ENCODE measurements at regions not wholly inside any gene's neighbourhood (a gene's known extent, or its start where the extent isn't known, plus 50 kb on each side); places are given as distances from the start of the nearest gene placed in this dataset.

DNA sequence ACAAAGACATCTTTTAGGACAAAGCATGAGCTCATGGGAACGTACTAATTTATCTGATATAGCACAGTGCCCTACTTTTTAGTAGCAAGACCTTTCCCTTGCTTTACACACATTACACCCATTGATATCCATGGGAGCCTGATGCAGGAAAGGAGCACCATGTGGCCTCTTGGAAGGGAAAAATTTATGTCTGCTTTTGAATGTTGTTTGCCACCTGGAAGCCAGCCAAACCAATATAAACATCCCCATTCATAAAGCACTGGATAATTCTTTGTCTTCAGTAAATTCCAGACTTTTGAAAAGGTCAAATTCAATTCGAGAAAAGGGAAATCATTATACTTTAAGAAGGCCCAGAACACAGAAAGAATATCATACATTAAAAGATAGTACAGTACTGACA, 152.3 kb upstream of the BEND6 start:
- no peak overlapping the region for H3K4me3 ChIP-seq (replicated peaks in 1 of 2; ENCODE audit: low read depth in 1 of 2, low read length in 2 of 2)

GRCh38 chr6:56799989-56800388, 154.9 kb upstream of the BEND6 start:
- ChIA-PET RAD21 (ENCODE audit: low non-redundant PET in 1 of 2, low total read pairs in 2 of 2, uncharacterized antibody in 2 of 2, unreplicated experiment in 2 of 2) (no interaction called here), POLR2A (no interaction called here), CTCF (no interaction called here)
- H3K9me3 ChIP-seq (ENCODE audit: control insufficient read depth in 1 of 2, insufficient read depth in 1 of 2, low read depth in 1 of 2, low read length in 2 of 2): no peaks in the 10 kb centered on the region
- no peak overlapping the region for H3K4me3 ChIP-seq (replicated peaks in 1 of 2; ENCODE audit: low read depth in 1 of 2, low read length in 2 of 2)
- no peaks in the 10 kb centered on the region for H3K27me3 ChIP-seq (ENCODE audit: insufficient read depth, low read length)
- no peak overlapping the region for H3K27ac ChIP-seq (ENCODE audit: low read depth, low read length)
- H3K4me1 ChIP-seq (ENCODE audit: control insufficient read depth in 1 of 2, insufficient read depth in 2 of 2, low read length in 2 of 2): peaks cover 36 to 56% of the 10 kb centered on the region in 2 experiments
- H3K9ac ChIP-seq (ENCODE audit: low read length): no peak overlapping the region
- 0 out of 2 replicates have a peak, but pooled peaks cover 4% of the 10 kb centered on the region for H4K20me1 ChIP-seq (ENCODE audit: insufficient read depth)
- no peaks in the 10 kb centered on the region for H3K36me3 ChIP-seq (ENCODE audit: control insufficient read depth in 1 of 2, insufficient read depth in 2 of 2, low read length in 2 of 2)
- ATAC-seq (no peak), DNase-seq (ENCODE audit: low read depth, low spot score) (no peak)
- no peak overlapping the region for H3K4me2 ChIP-seq (ENCODE audit: low read length)
- H3K79me2 ChIP-seq (ENCODE audit: insufficient read depth, low read length): peaks cover 85% of the 10 kb centered on the region
- intact Hi-C loops (cut with micrococcal nuclease): no loop called here
- BruUV-seq (replicated peaks): no TSS peak
- H2AFZ ChIP-seq (ENCODE audit: low read depth, low read length, poor library complexity, severe bottlenecking): no peak overlapping the region
- H3K9me2 ChIP-seq (ENCODE audit: insufficient read depth): no peaks in the 10 kb centered on the region
- TF ChIP-seq, protein P1, sequence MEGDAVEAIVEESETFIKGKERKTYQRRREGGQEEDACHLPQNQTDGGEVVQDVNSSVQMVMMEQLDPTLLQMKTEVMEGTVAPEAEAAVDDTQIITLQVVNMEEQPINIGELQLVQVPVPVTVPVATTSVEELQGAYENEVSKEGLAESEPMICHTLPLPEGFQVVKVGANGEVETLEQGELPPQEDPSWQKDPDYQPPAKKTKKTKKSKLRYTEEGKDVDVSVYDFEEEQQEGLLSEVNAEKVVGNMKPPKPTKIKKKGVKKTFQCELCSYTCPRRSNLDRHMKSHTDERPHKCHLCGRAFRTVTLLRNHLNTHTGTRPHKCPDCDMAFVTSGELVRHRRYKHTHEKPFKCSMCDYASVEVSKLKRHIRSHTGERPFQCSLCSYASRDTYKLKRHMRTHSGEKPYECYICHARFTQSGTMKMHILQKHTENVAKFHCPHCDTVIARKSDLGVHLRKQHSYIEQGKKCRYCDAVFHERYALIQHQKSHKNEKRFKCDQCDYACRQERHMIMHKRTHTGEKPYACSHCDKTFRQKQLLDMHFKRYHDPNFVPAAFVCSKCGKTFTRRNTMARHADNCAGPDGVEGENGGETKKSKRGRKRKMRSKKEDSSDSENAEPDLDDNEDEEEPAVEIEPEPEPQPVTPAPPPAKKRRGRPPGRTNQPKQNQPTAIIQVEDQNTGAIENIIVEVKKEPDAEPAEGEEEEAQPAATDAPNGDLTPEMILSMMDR (IDR thresholded peaks at IDR 0.05 in 2 of 3, conservative IDR thresholded peaks at IDR 0.05 in 1 of 3; ENCODE audit: borderline replicate concordance in 1 of 3, insufficient read depth in 1 of 3, low read depth in 2 of 3, low read length in 2 of 3): no peak
- TF ChIP-seq YY1 (IDR thresholded peaks at IDR 0.05; ENCODE audit: extremely low read depth, insufficient replicate concordance, low read depth, low read length) (no peak), TCF7L2 (IDR thresholded peaks at IDR 0.05; ENCODE audit: borderline replicate concordance, extremely low read depth, insufficient read depth, insufficient read length) (no peak), SIN3A (IDR thresholded peaks at IDR 0.05; ENCODE audit: low read depth) (no peak), RAD21 (IDR thresholded peaks at IDR 0.05; ENCODE audit: low read depth) (no peak), SP1 (IDR thresholded peaks at IDR 0.05; ENCODE audit: low read depth) (no peak), MAX (IDR thresholded peaks at IDR 0.05) (no peak), FOSL1 (IDR thresholded peaks at IDR 0.05; ENCODE audit: low read depth) (no peak), EZH2phosphoT487 (IDR thresholded peaks at IDR 0.05; ENCODE audit: borderline replicate concordance) (no peak), EGR1 (IDR thresholded peaks at IDR 0.05; ENCODE audit: low read depth) (no peak), CEBPB (IDR thresholded peaks at IDR 0.05; ENCODE audit: low read depth) (no peak), EZH2 (IDR thresholded peaks at IDR 0.05) (no peak), ELF1 (IDR thresholded peaks at IDR 0.05; ENCODE audit: borderline replicate concordance, low read depth) (no peak)
- TF ChIP-seq, protein P2, sequence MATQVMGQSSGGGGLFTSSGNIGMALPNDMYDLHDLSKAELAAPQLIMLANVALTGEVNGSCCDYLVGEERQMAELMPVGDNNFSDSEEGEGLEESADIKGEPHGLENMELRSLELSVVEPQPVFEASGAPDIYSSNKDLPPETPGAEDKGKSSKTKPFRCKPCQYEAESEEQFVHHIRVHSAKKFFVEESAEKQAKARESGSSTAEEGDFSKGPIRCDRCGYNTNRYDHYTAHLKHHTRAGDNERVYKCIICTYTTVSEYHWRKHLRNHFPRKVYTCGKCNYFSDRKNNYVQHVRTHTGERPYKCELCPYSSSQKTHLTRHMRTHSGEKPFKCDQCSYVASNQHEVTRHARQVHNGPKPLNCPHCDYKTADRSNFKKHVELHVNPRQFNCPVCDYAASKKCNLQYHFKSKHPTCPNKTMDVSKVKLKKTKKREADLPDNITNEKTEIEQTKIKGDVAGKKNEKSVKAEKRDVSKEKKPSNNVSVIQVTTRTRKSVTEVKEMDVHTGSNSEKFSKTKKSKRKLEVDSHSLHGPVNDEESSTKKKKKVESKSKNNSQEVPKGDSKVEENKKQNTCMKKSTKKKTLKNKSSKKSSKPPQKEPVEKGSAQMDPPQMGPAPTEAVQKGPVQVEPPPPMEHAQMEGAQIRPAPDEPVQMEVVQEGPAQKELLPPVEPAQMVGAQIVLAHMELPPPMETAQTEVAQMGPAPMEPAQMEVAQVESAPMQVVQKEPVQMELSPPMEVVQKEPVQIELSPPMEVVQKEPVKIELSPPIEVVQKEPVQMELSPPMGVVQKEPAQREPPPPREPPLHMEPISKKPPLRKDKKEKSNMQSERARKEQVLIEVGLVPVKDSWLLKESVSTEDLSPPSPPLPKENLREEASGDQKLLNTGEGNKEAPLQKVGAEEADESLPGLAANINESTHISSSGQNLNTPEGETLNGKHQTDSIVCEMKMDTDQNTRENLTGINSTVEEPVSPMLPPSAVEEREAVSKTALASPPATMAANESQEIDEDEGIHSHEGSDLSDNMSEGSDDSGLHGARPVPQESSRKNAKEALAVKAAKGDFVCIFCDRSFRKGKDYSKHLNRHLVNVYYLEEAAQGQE (IDR thresholded peaks at IDR 0.05; ENCODE audit: low read depth): no peak

More for the DNA sequence above, 152.3 kb upstream of the BEND6 start:
- intact Hi-C loops (cut with micrococcal nuclease): no loop called here
- ChIA-PET CTCF (no interaction called here), RAD21 (ENCODE audit: low non-redundant PET in 1 of 2, low total read pairs in 2 of 2, uncharacterized antibody in 2 of 2, unreplicated experiment in 2 of 2) (no interaction called here), POLR2A (no interaction called here)
- no peaks in the 10 kb centered on the region for H3K9me2 ChIP-seq (ENCODE audit: insufficient read depth)
- TF ChIP-seq ATF3 (IDR thresholded peaks at IDR 0.05) (no peak), SIN3A (IDR thresholded peaks at IDR 0.05; ENCODE audit: low read depth) (no peak)
- no peak for ATAC-seq
- H3K9ac ChIP-seq (ENCODE audit: low read length): no peak overlapping the region
- H3K27me3 ChIP-seq (ENCODE audit: insufficient read depth, low read length): no peaks in the 10 kb centered on the region
- H3K27ac ChIP-seq (ENCODE audit: low read depth, low read length): peak overlapping the region; percentile 17; the same call in 1 of the 2 replicates
- H3K9me3 ChIP-seq (ENCODE audit: control insufficient read depth in 1 of 2, insufficient read depth in 1 of 2, low read depth in 1 of 2, low read length in 2 of 2): no peaks in the 10 kb centered on the region
- DNase-seq (ENCODE audit: low read depth, low spot score): no peak
- no peak overlapping the region for H3K4me2 ChIP-seq (ENCODE audit: low read length)
- peaks cover 33 to 48% of the 10 kb centered on the region in 2 experiments for H3K4me1 ChIP-seq (ENCODE audit: control insufficient read depth in 1 of 2, insufficient read depth in 2 of 2, low read length in 2 of 2)
- 0 out of 2 replicates have a peak, but pooled peaks cover 4% of the 10 kb centered on the region for H4K20me1 ChIP-seq (ENCODE audit: insufficient read depth)
- no peak overlapping the region for H2AFZ ChIP-seq (ENCODE audit: low read depth, low read length, poor library complexity, severe bottlenecking)
- H3K36me3 ChIP-seq (ENCODE audit: control insufficient read depth in 1 of 2, insufficient read depth in 2 of 2, low read length in 2 of 2): no peaks in the 10 kb centered on the region
- no TSS peak for BruUV-seq (replicated peaks)
- peaks cover 86% of the 10 kb centered on the region for H3K79me2 ChIP-seq (ENCODE audit: insufficient read depth, low read length)
